ENCODE measurements at regions not wholly inside any gene's neighbourhood (a gene's known extent, or its start where the extent isn't known, plus 50 kb on each side); places are given as distances from the start of the nearest gene placed in this dataset.

GRCh38 chr15:38073178-38073946 lies 138.9 kb downstream of the TMCO5A start:
- no peak for DNase-seq

- DNase-seq = no peak
Measured at GRCh38 chr15:38074029-38074428, 139.6 kb downstream of the TMCO5A start.

- no peak for DNase-seq
Measured at GRCh38 chr15:38075466-38075865, 141.0 kb downstream of the TMCO5A start.

- no peak for DNase-seq
Measured at GRCh38 chr15:38076786-38077185, 142.3 kb downstream of the TMCO5A start.

- DNase-seq = no peak
Measured at GRCh38 chr15:38079236-38079635, 144.8 kb downstream of the TMCO5A start.

- DNase-seq = peak; percentile 43
Measured at GRCh38 chr15:38080651-38081275, 146.3 kb downstream of the TMCO5A start.

GRCh38 chr15:38084289-38084688 lies 149.8 kb downstream of the TMCO5A start:
- peak; percentile 30 for DNase-seq

GRCh38 chr15:38085114-38085513 lies 150.7 kb downstream of the TMCO5A start:
- DNase-seq = peak; percentile 34

GRCh38 chr15:38085931-38086568 lies 151.6 kb downstream of the TMCO5A start:
- DNase-seq = peak; percentile 49

- DNase-seq = no peak
Measured at GRCh38 chr15:38086611-38087010, 152.2 kb downstream of the TMCO5A start.

- DNase-seq = no peak
Measured at GRCh38 chr15:38088971-38089370, 154.5 kb downstream of the TMCO5A start.

GRCh38 chr15:38090223-38090622 lies 155.8 kb downstream of the TMCO5A start:
- no peak for DNase-seq

- DNase-seq = no peak
Measured at GRCh38 chr15:38090678-38091077, 156.2 kb downstream of the TMCO5A start.

GRCh38 chr15:38091078-38091645 lies 156.7 kb downstream of the TMCO5A start:
- peak; percentile 26 for DNase-seq

GRCh38 chr15:38093931-38094330 lies 158.7 kb upstream of the SPRED1 start:
- DNase-seq = peak; percentile 29

GRCh38 chr15:38102972-38103371 lies 149.7 kb upstream of the SPRED1 start:
- no peak for DNase-seq

- no peak for DNase-seq
Measured at GRCh38 chr15:38103564-38103963, 149.1 kb upstream of the SPRED1 start.

- DNase-seq = no peak
Measured at GRCh38 chr15:38111070-38111469, 141.6 kb upstream of the SPRED1 start.

- no peak for DNase-seq
Measured at GRCh38 chr15:38112406-38112805, 140.2 kb upstream of the SPRED1 start.

- no peak for DNase-seq
Measured at GRCh38 chr15:38115121-38115520, 137.5 kb upstream of the SPRED1 start.

GRCh38 chr15:38117781-38118180 lies 134.9 kb upstream of the SPRED1 start:
- DNase-seq = no peak

- peak; percentile 13 for DNase-seq
Measured at GRCh38 chr15:38119865-38120264, 132.8 kb upstream of the SPRED1 start.

- DNase-seq = peak; percentile 64
Measured at GRCh38 chr15:38127306-38127771, 125.3 kb upstream of the SPRED1 start.
